ENCODE measurements at regions not wholly inside any gene's neighbourhood (a gene's known extent, or its start where the extent isn't known, plus 50 kb on each side); places are given as distances from the start of the nearest gene placed in this dataset.
A peak's percentile ranks its signal among the peaks of the same experiment; 100 is the strongest.
"Not testable (repeated sequence)": the region's sequence is repeated elsewhere in the genome, so short reads cannot be mapped to it uniquely, and the experiment has no call there.

GRCh38 chr7:91614431-91614830, 266.1 kb downstream of the MTERF1 start:
- DNase-seq (ENCODE audit: low read depth): no peak
- no peak overlapping the region for H3K4me3 ChIP-seq (replicated peaks; ENCODE audit: low read depth, low read length)
- TF ChIP-seq, protein P1, sequence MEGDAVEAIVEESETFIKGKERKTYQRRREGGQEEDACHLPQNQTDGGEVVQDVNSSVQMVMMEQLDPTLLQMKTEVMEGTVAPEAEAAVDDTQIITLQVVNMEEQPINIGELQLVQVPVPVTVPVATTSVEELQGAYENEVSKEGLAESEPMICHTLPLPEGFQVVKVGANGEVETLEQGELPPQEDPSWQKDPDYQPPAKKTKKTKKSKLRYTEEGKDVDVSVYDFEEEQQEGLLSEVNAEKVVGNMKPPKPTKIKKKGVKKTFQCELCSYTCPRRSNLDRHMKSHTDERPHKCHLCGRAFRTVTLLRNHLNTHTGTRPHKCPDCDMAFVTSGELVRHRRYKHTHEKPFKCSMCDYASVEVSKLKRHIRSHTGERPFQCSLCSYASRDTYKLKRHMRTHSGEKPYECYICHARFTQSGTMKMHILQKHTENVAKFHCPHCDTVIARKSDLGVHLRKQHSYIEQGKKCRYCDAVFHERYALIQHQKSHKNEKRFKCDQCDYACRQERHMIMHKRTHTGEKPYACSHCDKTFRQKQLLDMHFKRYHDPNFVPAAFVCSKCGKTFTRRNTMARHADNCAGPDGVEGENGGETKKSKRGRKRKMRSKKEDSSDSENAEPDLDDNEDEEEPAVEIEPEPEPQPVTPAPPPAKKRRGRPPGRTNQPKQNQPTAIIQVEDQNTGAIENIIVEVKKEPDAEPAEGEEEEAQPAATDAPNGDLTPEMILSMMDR (IDR thresholded peaks at IDR 0.05; ENCODE audit: low read length, missing control alignments): no peak

DNA sequence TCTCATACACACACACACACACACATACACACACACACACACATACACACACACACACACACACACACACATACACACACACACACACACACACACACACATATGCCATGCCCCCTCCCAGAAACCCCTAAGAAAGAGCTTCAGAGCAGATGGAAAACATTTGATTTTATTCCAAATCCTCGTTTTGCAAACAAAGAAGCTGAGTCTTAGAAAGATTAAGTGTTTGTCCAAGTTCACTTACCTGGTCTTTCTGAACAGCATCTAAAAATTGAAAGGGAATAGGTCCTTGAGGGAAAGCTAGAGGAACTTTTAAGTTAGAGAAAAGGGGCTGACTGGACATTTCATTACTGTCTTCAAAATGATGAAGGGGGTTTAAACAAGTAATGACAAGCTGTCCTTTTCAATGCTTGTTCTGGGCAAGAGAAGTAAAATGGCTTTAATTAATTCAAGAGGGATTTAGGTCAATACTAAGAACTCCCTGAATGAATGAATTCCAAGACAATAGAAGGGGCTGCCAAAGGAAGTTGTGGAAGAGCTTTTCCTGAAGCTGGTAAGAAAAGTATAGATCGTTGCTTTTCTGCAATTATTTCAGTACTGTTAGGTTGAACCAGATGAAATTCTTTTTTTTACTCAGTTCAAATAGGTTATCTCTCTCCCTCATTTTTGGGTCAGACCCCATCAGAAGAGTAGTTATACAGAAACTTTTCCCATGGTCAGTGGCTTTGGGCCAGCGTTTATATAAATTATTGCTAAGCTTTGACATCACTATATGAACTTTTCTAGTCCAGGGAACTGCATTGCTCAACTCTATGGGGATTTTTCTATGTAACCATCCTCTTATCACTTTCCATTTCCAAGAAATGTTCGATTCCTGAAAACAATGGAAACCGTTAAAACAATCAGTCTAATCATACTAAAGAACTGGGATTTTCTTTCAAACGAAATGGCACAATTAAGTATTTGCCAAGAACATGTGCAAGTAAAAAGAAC, 261.4 kb downstream of the MTERF1 start:
- H3K4me3 ChIP-seq (replicated peaks; ENCODE audit: low read depth, low read length): no peak overlapping the region
- peak; percentile 43 for DNase-seq (ENCODE audit: low read depth)
- TF ChIP-seq, protein P1 (IDR thresholded peaks at IDR 0.05; ENCODE audit: low read length, missing control alignments): no peak

GRCh38 chr7:91620827-91621226, 259.7 kb downstream of the MTERF1 start:
- TF ChIP-seq, protein P1 (IDR thresholded peaks at IDR 0.05; ENCODE audit: low read length, missing control alignments): no peak
- H3K4me3 ChIP-seq (replicated peaks; ENCODE audit: low read depth, low read length): no peak overlapping the region
- DNase-seq (ENCODE audit: low read depth): no peak

GRCh38 chr7:91627324-91627723, 253.2 kb downstream of the MTERF1 start:
- not testable (repeated sequence) for H3K4me3 ChIP-seq (replicated peaks; ENCODE audit: low read depth, low read length); DNase-seq (ENCODE audit: low read depth)

- peak; percentile 48 for DNase-seq (ENCODE audit: low read depth)
- H3K4me3 ChIP-seq (replicated peaks; ENCODE audit: low read depth, low read length): no peak overlapping the region
- TF ChIP-seq, protein P1 (IDR thresholded peaks at IDR 0.05; ENCODE audit: low read length, missing control alignments): no peak
These were observed 251.8 kb downstream of the MTERF1 start for GRCh38 chr7:91628742-91629141.

GRCh38 chr7:91630581-91631380, 249.7 kb downstream of the MTERF1 start:
- no peak overlapping the region for H3K4me3 ChIP-seq (replicated peaks; ENCODE audit: low read depth, low read length)
- no peak for DNase-seq (ENCODE audit: low read depth)
- TF ChIP-seq, protein P1 (IDR thresholded peaks at IDR 0.05; ENCODE audit: low read length, missing control alignments): no peak
